HUDEP-2 (cell line): ENCODE measurements at regions not wholly inside any gene's neighbourhood (a gene's known extent, or its start where the extent isn't known, plus 50 kb on each side); places are given as distances from the start of the nearest gene placed in this dataset.
"Not testable (repeated sequence)": the region's sequence is repeated elsewhere in the genome, so short reads cannot be mapped to it uniquely, and the experiment has no call there.

Experiments used
- DNase-seq, 76 experiments: peaks; one replicate each; lab custom pipeline; 2025; ENCODE audit not compliant: unreplicated experiment in 76 of 76; lab: John Stamatoyannopoulos, UW

- no peak for DNase-seq
These were observed 60.2 kb downstream of the TFPI2 start for GRCh38 chr7:93830141-93830925.

GRCh38 chr7:93828260-93828659 is 62.3 kb downstream of the TFPI2 start:
- no peak for DNase-seq

GRCh38 chr7:93823621-93824020 is 66.9 kb downstream of the TFPI2 start:
- DNase-seq = no peak

GRCh38 chr7:93821463-93821862 is 69.1 kb downstream of the TFPI2 start:
- no peak for DNase-seq

GRCh38 chr7:93819699-93820098 is 70.9 kb downstream of the TFPI2 start:
- no peak for DNase-seq

- DNase-seq = no peak
These were observed 73.0 kb downstream of the TFPI2 start for GRCh38 chr7:93817526-93817925.

- no peak for DNase-seq
These were observed 73.5 kb downstream of the TFPI2 start for GRCh38 chr7:93817004-93817403.

- DNase-seq = no peak
These were observed 77.0 kb downstream of the TFPI2 start for GRCh38 chr7:93813514-93813913.

GRCh38 chr7:93812061-93812460 is 78.5 kb downstream of the TFPI2 start:
- peak in 1 of 76 experiments; percentile 1 for DNase-seq

- no peak for DNase-seq
These were observed 79.4 kb downstream of the TFPI2 start for GRCh38 chr7:93811198-93811597.

- DNase-seq = no peak
These were observed 80.0 kb downstream of the TFPI2 start for GRCh38 chr7:93810561-93810960.

GRCh38 chr7:93804726-93805125 is 85.8 kb downstream of the TFPI2 start:
- DNase-seq = no peak

GRCh38 chr7:93799750-93800357 is 90.7 kb downstream of the TFPI2 start:
- peak in 4 of 76 experiments; percentile 1 to 18 (median 1) for DNase-seq

GRCh38 chr7:93793084-93793697 is 97.4 kb downstream of the TFPI2 start:
- not testable (repeated sequence) for DNase-seq

- no peak for DNase-seq
These were observed 111.4 kb downstream of the TFPI2 start for GRCh38 chr7:93779115-93779514.

GRCh38 chr7:93778384-93778783 is 112.2 kb downstream of the TFPI2 start:
- DNase-seq = no peak

GRCh38 chr7:93773446-93773845 is 117.1 kb downstream of the TFPI2 start:
- no peak for DNase-seq

- no peak for DNase-seq
These were observed 125.1 kb downstream of the TFPI2 start for GRCh38 chr7:93765475-93765874.

GRCh38 chr7:93758631-93759030 is 131.9 kb downstream of the TFPI2 start:
- DNase-seq = no peak

GRCh38 chr7:93757426-93757825 is 133.1 kb downstream of the TFPI2 start:
- DNase-seq = no peak

GRCh38 chr7:93756890-93757289 is 133.7 kb downstream of the TFPI2 start:
- no peak for DNase-seq

GRCh38 chr7:93751421-93751820 is 139.1 kb downstream of the TFPI2 start:
- DNase-seq = no peak
